Stimulated activated CD4-positive, alpha-beta T cell treated with anti-CD3 and anti-CD28 coated beads, Interleukin-15, amount 100 ng/mL, for 24 hours (primary cell): ENCODE measurements at regions not wholly inside any gene's neighbourhood (a gene's known extent, or its start where the extent isn't known, plus 50 kb on each side); places are given as distances from the start of the nearest gene placed in this dataset.

ENCODE experiments used
- DNase-seq: peaks from one replicate; pipeline ENCODE4 v3.0.0-alpha.2; 2020

DNA sequence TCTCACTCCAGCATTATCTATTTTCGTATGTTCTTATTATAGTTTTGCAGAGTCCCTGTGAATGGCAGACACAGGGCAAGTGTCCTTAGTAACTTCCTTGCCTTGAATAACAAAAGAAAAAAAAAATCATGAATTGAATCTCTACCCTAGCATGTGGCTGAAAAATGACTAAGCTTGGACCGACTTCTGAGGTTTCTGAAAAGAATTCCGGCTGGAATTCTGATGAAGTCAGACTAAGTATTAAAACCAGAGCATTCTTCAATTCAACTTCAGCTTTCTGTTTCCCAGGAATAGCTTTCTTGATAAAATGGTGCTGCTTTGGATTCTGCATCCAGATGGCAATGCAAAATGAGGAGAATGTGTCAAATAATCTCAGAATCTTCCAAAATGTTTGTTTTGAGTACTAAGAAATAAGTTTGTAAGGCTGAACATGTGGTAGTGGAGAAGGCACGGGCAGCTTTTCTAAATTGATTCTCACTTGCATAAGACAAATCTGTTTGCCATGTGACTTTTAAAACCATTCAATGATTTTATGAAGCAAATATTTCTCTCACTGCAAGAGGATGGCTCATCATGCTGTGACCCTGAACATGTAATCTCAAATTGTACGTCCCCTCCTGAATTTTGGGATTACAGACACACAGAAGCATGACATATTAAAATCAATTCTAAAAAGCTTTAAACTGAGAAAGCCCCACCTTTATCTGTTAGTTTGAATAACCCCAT is 1462.8 kb upstream of the LRRTM1 start:
- DNase-seq, result no peak

DNA sequence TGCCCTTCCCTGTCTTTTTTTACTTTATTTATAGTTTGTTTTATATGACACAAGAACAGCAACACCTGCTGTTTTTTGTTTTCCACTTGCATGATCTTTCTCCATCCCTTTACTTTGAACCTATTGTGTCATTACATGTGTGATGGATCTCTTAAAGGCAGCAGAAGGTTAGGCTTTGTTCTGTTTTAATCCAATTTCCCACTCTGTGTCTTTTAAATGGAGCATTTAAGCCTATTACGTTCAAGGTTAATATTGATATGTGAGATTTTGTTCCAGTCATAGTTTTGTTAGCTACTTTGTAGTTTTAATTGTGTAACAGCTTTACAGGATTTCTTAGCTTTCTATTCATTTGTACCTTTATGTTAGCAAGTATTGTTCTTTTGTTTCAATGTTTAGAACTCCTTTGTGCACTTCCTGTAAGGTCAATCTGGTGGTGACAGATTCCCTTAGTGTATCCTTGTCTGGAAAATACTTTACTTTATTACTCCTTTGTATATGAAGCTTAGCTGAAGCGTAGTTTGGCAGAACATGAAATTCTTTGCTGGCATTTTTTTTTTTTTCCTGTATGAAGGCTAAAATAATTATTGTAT is 1443.0 kb upstream of the LRRTM1 start:
- DNase-seq, result no peak

DNA sequence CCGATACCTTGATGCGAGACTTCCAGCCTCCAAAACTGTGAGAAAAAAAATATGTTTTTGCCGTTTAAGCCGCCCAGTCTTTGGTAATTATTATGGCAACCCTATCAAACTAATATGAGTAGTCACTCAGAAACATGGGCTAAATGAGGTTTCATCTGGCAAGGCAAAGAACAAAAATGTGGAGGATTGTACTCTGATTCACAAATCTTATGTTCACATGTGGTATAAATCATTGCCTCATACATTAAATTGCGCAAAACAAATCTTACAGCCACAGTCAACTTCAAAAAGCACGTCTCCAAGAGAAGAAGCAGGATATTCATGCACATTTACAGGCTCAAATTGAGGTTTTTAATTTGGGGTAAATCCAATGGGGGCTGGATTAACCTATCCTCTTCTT is 1435.4 kb upstream of the LRRTM1 start:
- DNase-seq, result no peak

DNA sequence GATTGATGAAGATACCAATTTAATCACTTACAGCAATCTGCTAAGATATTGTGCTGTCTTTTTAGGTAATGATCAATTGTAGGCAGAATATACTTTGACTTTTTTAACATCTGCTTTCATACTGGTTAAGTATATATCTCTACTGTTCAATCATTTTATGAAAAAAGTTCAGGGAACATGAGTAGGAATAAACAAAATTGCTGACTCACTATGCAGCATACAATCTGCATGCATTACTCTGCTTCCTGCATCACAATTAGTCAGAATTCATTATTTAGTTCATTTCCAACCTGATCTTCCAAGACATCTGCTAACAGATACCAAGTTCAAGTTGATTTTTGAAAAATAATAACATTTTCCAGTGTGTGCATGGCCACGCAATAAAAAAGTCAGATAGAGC is 1430.4 kb upstream of the LRRTM1 start:
- DNase-seq, result no peak

DNA sequence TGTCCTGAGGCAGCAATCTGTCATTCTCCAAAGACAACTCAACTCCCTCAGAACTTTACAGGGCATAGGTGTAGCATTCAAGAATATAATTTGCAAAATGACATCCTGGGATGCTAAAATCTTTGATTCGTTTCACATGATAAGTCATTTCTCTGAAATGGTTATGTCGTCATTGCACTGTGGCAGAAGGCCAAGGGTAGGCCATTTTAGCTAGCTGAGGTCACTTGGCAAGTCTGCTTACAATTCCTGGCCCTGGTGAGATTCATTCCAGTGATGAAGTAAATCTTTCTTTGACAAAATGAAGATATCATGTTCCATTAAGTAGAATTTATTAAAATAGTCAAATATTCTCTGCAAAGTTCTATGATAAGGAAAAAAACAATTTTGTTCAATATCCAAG is 1410.3 kb upstream of the LRRTM1 start:
- no peak for DNase-seq

DNA sequence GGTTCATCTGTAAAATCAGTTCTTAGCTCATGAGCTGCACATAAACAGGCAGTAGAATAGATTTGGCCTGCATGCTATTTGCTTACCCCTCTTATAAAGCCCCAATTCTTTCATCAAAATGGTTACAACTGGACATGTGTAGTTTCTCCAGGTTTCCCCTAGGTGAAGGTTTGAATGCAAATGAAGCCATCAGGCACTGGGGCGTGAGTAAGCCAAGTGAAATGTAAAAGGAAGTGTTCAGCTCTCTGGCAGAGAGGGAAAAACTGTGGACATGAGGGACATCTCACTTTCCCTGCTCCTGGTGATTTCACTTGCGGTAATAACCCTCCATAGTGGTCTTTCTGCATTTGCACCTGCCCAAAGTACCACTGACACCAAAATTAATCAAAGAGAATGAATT is 1402.3 kb upstream of the LRRTM1 start:
- DNase-seq, result no peak

DNA sequence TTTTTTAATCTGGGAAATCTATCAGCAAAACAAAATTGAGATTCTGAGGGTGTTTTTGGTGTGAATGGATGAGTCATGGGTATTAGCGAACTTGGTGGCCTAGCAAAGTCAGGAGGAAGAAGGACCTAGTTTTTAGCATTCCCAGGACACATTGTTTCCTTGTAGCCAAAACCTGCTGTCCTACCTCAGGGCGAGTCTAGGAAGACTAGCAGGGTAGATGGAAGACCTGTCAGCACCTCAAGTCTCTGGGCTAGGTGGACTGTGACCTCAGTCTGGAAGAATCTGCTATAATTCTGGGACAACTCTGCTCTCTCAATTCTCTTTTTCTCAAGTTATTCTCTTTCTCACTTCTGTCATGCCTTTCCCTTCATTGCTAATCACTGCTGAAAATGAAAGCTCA is 1399.3 kb upstream of the LRRTM1 start:
- DNase-seq, result no peak

DNA sequence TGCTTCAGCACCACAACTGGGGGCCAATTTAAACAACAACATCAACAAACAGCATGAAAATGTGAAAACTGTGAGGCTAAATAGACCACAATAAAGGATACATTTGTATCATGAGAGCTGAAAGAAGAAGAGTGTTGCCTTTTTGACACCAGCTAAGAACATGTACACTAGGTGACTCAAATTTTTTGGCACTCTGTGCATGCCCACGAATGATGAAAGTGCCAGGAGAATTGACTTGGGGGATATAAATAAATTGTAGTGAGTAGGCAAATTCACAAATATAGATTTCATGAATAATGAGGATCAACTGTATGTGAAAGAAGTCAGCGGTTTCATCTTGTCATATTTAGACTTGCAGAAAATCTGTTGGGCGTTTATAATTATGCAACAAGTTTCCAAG is 1388.0 kb upstream of the LRRTM1 start:
- no peak for DNase-seq

DNA sequence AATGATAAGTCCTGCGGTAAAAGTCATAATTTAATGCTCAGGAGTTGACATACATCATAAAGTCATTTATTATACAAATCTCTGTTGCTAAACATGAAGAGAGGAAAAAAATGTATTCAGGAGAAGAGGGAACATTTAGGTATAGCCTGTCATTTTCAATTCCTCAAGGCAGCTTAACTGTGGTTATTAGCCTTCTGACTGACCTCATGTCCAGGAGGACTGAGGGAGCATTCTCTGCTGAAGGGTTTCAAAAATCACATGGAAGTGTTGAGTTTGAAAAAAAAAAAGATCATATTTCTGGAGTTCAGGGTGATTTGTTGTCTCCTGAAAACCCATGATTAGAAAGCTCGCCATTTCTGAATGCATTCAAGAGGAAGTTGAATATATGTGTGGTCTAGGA is 1371.1 kb upstream of the LRRTM1 start:
- DNase-seq, result no peak

DNA sequence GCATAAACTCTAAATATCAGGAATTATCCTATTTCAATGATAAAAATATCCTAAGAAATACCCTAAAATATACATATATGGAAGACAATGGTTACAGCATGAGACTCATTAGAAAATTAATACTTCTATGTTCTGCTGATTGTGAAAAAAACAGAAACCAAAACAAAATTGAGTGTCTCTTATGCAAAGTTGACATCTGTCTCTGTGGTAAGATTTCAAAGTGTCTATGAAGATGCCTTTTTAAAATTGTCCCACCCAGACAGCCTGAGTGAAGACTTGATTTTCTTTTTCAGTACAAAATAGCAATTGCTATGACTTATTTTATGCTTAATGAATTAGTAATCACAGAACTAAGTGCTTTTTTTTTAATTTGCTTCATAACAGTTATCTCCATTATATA is 1368.4 kb upstream of the LRRTM1 start:
- DNase-seq, result no peak

DNA sequence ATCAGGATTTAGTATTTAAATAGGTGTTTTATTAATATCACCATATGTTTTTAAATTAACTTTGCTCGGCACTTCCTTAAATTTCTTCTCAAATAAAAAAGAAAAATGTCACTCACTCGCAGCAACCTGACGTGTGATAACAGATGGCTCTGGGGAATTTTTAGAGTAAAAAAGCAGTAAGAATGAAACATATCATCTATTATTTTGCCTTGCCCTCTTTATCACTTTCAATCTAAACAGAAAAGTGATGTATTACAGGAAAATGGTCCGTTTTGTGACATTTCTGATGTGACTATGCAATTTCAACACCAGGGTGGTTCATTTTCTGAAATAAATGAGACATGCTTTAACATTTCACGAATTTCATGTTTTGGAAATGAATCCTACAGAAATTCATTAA is 1368.0 kb upstream of the LRRTM1 start:
- DNase-seq, result no peak

DNA sequence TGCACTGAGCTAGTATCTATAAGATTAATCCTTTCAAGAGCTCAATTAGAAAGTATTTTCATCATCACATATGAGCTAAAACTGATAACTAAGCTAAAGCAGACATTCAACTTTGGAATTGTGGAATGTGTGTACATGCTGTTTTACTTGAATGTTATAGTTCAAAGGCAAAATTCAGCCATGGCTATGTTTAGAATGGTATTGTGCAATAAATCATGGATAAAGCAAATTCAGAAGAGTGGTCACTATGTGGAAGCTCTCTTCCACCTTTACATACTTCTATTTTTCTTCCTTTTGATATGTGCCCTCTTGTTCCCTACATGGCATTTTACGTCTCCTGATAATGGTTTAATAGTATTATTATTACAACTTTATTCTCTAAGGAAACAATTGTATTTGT is 1366.3 kb upstream of the LRRTM1 start:
- no peak for DNase-seq

DNA sequence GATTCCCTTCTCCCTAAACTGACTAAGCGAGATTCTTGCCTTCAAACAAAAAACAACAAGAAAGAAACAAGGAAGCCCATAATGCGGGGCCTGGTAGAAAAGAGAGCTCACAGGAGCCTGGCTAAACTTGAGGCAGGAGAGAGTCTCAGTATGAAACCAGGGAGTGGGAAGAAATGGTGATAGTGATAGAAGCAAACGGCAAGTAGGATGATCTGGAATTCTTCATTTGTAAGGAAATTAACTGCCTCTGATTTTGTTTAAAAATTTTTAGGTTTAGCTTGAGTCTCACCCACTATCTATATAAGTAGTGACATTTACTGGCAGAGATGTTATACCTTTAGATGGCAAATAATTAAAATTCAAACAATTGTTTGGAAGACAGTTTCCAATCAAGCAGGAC is 1356.5 kb upstream of the LRRTM1 start:
- no peak for DNase-seq

DNA sequence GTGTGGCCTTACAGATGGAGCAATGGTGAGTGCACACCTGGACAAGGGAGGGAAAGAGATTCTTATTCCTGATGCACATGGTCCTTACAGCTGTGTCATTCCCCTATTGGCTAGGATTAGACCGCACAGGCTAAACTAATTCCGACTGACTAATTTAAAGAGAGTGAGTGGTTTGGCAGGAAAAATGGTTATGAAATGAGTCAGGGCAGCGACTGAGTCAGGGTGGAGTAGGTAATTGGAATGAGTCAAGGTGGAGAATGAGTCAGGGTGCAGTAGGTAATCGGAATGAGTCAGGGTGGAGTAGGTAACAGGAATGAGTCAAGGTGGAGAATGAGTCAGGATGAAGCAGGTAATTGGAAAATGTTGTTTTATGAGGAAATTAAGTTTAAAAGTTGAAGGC is 1353.7 kb upstream of the LRRTM1 start:
- peak; percentile 3 for DNase-seq

DNA sequence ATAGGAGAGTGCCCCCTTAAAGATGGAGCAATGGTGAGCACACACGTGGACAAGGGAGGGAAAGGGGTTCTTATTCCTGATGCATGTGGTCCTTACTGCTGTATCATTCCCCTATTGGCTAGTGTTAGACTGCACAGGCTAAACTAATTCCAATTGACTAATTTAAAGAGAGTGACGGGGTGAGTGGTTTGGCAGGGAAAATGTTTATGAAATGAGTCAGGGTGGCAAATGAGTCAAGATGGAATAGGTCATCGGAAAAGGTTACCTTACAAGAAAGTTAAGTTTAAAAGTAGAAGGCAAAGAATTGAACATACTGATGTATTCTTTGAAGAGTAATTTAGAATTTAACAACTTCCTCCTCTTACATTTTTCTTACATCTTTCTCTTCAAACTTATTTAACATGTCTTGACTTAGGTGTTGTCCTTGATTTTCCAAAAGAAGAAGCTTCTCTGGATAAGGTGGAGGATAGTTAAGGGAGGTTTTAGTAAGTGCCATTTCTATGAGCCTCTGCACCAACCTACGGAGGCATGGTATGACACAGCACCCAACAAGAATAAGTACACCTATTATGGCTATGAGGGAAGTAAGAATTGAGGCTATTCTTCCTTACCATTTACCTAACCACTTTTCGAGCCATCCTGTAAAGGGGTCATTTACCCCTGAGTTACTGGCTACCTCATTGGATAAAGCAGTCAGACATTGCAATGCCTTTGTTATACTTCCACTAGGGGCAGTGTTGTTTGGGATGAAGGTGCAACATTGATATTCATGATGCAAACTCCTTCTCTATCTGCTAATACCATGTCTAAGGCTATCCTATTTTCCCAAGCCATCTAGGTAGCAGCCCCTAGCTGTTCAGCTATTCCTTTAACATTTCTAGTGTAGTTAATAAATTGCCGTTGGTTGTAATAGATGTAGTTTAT is 1345.8 kb upstream of the LRRTM1 start:
- no peak for DNase-seq

DNA sequence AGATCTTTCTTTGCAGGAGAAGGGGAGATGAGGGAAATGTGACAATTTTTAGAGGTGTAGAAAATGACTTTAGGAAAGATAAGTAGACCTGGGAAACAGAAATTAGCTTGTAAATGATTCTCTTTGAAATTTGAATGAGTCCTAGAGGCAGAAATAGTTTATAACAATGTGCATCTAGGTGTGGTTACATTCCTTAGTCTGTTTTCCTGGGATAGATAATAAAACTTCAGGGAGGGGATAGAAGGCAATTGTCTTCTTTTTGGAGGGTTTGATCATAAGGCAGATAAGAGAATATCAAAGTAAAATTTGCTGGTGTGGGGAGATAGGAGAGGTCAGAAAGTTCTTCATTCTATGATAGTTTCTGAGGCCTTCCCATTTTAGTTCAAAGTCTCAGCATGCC is 1344.3 kb upstream of the LRRTM1 start:
- no peak for DNase-seq

DNA sequence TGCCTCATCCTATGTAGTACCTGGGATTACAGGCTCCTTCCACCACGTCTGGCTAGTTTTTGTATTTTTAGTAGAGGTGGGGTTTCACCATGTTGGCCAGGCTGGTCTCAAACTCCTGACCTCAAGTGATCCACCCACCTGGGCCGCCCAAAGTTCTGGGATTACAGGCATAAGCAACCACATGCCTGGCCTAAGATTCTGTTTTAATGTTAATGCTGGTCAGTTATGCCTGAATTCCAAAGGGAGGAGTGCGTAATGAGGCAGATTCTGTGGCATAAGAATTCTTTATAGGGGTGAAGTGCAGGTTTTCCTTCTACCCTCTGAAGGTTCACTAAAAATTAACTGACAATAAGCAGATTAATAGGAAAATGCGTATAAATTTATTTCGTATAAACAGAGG is 1343.8 kb upstream of the LRRTM1 start:
- DNase-seq, result no peak

DNA sequence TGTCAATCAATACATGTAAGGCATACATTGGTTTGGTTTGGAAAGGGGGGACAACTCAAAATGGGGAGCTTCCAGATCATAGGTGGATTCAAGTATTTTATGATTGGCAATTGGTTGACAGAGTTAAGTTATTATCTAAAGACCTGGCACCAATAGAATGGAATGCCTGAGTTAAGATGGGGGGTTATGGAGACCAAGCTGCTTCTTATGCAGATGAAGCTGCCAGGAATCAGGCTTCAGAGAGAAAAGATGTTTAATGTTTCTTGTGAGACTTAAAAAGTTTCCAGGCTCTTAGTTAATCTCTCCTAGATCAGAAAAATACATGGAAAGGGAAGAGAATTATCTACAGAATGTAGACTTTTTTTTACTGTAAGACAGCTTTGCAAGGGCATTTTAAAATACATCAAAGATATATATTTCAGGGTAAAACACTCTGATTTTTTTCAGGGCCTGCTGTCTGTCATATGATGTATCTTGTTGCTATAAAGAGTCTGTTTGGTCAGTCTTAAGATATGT is 1343.2 kb upstream of the LRRTM1 start:
- no peak for DNase-seq

DNA sequence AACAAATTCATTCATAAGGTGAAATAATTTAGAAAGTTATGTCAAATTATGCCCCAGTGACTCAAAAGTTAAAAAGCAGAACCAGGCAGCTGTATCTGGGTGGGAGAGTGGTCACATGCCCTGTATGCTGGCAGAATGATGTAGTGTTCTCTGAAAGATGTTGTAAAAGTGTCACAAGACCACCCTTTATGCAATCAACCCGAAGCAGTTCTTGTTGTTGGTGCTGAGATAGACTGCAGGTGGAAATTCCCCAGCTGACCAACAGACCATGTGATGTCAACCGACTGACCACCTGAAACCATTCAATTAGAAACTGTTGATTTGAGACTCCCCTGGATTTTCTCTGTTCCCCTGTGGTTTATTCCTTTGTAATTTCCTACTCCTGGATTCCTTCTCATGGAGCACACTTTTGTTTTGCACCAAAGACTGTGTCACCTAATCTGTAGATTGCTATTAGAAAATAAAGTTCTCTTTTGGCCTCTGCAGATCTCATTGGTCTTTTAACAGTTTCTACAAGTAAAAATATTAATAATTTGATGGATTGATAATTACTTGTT is 1341.3 kb upstream of the LRRTM1 start:
- DNase-seq, result no peak

DNA sequence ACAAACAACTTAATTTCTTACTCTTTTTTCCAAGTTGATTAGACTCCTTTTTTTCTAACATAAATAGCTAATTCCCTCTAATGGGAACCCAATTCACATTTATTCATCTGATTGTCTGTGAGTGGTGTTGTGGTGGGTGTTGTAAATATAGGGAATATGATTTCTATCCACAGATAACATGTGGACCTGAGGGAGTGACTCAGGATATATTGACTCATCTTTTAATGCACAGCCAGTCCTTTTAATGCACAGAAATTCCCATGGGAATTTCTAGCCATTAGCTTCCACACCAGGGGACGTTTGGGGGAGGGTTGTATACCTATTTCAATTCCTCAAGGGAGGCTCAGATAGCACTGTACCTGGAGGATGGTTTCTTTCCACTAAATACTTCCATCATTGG is 1339.6 kb upstream of the LRRTM1 start:
- no peak for DNase-seq

DNA sequence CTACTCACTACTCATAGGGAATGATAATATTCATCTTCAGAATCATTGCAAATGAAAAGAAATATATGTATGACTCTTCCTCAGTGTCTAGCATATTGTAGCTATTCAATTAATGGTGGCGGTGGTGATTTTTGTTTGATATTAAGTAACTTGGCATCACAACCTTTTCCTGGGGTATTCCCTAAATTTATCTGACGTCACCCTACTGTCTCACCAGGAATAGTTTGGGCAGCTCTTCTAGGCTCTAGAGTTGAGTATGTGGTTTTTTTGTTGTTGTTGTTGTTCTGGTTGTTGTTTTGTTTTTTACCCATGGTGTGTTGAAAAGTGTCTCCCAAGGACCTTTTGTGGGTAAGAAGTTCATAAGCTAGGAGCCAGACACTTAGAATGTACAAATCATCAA is 1320.3 kb upstream of the LRRTM1 start:
- no peak for DNase-seq

DNA sequence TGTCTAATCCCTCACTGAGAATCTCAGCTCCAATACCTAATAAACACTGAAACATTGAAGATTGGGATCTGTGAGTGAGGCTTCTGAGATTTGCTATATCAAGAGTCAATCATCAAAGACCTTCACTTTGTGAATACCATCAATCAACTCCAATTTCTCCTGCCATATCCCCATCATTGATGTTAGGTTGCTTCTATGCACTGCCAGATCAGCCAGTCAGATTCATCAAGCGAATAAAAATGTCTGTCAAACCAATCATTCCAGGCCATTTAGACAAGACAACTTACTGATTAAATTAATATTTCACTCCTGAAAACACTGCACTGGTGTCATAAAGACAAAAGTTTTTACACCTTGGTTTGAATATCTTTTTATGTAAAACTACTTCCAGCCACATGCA is 1295.5 kb upstream of the LRRTM1 start:
- DNase-seq, result no peak

DNA sequence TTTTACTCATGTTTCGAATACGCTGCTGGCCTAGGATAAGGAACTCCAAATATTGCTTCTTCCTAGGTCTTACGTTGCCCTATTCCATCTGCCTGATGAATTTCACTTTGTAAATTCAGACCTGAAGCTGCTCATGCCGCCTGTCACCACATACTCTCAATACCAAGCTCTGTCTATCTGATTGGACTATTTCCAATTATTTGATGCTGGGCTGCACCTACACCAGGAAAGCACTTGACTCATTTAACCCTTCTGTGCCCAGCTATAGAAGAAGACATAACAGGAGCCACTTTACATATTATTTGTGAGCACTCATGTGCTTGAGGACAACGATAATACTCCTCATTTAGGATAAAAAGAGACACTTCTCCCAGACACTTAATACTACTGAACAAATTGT is 1293.9 kb upstream of the LRRTM1 start:
- no peak for DNase-seq

DNA sequence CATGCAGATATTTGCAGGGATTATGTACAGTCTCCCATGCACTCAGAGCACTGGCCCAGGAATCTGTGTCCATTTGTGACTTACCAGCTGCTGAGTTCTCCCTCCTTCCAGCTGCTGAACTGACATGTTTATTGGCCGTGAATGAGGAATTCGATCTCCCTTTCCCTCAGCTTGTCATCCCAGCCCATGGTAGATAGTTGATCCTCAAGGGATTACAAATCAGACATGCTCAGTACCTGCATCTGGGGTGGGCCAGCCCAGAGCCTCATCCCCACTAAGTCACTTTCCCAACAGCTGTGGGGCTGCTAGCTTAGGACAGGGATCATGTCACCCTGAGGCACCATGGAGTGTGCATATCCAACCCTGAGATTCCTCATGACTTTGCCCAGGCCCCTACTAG is 1284.9 kb upstream of the LRRTM1 start:
- no peak for DNase-seq
